A204.1 (cell line): ENCODE measurements at regions not wholly inside any gene's neighbourhood (a gene's known extent, or its start where the extent isn't known, plus 50 kb on each side); places are given as distances from the start of the nearest gene placed in this dataset.

ENCODE experiments used
- FAIRE-seq: peaks from 2 replicates; lab custom pipeline; 2012; peaks lifted over from hg19 to GRCh38; lab: Jason Lieb, UNC

GRCh38 chr12:42961395-42961794 is 371.8 kb upstream of the PRICKLE1 start:
- no peak for FAIRE-seq

DNA sequence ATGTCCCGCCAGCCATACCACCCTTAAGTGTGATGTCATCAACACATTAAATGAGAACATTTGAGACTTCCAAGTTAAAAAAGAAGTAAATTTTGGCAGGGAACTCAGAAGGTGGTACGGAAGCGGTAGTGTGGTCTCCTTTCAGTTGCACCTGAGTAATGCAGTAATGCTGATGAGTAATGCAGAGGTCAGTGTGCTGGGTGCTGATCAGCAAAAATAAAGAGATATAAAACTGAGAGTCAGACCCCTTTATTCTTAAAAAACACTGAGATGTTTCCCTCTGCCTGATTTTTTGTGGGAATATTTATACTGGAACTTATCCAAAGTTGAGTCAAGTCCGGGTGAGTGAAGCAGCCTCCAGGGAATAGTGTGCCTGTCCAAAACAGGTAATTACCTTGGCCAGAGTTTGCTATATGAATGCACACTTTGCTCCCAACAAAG is 370.6 kb upstream of the PRICKLE1 start:
- FAIRE-seq, result no peak

- no peak for FAIRE-seq
Measured at GRCh38 chr12:42958291-42958674, 368.7 kb upstream of the PRICKLE1 start.

DNA sequence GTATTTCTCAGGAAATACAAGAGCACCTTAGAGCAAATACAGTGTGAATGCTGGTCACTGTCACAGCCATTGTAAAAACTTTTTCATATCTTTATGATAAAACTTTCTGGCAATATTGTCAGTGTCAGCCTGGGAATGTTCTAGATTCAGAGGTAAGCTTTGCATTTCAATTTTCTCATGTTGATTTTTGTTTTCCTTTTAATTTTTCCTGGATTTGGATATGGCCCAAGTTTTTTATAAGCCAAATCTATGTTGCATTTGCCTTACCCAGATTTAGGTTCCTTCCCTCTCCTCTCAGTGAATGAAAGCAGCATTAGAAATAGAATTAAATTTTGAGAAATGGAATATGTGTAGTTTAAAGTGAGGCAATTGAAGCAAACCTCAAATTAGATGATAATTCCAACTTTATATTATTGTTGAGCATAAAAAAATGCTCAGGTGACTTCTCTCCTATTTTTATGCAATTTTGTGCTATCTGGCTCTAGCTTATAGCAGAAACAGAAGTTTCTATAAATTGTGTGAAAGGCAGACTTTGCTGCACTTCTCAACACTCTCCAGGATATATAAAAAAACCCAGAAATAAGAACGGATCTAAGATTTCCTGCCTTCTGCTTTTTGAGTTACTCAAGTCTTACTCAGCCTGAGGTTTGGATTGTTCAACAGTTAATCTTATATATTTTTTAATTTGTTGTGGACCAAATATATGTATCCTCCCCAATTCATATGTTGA is 368.2 kb upstream of the PRICKLE1 start:
- no peak for FAIRE-seq

GRCh38 chr12:42957136-42957535 is 367.6 kb upstream of the PRICKLE1 start:
- FAIRE-seq, result no peak

DNA sequence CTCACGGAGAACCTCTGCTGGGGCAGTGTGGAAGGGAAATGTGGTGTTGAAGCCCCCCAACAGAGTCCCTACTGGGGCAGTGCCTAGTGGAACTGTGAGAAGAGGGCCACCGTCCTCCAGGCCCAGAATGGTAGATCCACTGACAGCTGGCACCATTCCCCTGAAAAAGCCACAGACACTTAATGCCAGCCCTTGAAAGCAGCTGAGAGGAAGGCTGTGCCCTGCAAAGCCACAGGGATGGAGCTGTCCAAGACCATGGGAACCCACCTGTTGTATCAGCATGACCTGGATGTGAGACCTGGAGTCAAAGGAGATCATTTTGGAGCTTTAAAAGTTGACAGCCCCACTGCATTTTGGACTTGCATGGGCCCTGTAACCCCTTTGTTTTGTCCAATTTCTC is 363.5 kb upstream of the PRICKLE1 start:
- FAIRE-seq, result no peak

DNA sequence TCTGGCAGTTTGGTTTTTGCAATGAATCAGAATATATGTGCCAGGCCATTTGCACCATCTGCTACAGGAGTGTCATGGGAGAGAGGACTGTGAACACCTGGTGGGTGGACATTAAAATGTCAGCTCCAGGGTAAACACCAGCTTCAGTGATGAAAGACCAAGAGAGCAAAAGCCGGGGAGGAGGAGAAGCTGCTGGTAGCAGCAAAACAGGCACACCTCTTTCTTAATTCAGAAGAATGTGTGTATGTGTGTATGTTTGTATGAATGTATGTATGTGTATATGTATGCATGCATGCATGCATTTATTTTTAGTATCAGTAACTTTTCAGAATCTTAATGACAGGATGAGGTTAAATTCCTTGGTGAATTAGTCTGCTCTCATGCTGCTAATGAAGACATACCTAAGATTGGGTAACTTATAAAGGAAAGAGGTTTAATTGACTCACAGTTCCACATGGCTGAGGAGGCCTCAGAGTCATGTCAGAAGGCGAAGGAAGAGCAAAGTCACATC is 357.4 kb upstream of the PRICKLE1 start:
- no peak for FAIRE-seq

DNA sequence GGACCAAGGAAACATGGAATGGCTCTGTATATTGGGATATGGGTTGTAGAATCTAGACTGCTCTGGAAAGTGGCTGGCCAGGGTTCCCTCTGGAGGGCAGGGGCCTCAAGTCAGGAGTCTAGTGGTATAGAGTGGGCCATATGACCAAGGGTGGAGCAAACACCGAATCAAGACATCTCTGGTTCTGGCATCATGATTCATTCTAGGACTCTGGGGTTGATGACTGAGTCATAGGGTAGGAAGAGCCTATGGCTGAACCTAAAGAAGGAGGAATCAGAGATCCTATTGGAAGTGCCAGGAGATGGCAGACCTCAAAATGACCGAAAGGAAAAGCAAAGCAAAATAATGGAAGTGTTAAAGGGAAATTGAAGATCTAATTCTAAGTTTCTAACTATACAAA is 356.4 kb upstream of the PRICKLE1 start:
- no peak for FAIRE-seq

DNA sequence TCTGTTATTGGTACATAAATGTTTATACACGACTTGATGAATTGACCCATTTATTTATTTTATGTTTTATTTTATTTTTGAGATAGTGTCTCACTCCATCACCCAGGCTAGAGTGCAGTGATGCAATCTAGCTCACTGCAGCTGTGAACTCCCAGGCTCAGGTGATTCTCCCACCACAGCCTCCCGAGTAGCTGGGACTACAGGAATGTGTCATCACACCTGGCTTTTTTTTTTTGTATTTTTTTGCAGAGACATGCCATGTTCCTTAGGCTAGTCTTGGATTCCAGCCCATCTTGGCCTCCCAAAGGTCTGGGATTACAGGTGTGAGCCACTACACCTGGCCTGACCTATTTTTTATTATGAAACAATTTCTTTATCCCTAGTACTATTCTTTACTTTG is 355.0 kb upstream of the PRICKLE1 start:
- no peak for FAIRE-seq

- no peak for FAIRE-seq
Measured at GRCh38 chr12:42936991-42937390, 347.4 kb upstream of the PRICKLE1 start.

DNA sequence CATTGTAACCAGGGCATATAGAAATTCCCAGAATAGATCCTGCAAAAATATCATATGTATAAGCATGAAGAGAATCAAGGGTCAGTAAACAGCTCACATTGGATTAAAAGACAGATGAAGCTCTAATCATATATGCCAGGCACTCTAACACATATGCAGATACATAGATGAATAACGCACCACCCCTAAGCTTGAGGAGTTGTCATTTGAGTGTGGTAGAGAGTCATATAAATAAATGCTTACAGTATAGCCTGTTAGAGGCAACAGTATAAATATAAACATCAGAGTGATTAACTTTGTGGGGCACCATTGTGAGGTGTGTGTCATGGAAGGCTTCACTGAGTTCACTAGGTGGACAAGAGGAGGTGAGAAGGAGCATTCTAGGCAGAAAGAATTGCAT is 346.7 kb upstream of the PRICKLE1 start:
- no peak for FAIRE-seq

- FAIRE-seq, result no peak
Measured at GRCh38 chr12:42935756-42936155, 346.2 kb upstream of the PRICKLE1 start.

GRCh38 chr12:42935090-42935489 is 345.5 kb upstream of the PRICKLE1 start:
- no peak for FAIRE-seq

DNA sequence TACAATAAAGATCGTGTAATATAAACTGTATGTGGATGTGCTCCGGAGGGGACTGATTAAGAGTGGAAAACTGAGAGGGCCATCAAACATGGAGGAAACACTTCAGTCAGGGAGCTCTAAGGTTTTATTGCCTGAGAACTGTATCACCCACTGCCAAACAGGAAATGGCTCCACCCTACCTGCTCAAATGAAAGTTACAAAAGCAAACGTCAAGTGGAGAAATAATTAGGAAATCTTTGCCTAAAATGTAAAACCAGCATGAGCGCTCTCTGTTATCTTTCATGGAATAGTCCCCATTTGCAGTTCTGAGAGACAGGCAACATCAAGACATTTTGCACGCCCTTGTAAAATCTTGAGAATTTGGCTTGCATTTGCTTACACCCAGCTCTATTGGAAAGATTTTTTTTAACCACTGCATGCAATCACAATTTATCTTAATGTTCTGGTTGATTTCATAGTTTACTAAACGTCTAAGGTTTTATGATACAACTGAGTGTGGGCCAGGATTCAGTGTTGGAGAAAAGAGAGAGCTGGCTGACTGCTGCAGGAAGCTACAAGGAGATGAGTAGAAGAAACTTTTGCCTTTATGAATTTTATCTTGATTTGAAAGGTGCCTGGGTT is 344.0 kb upstream of the PRICKLE1 start:
- no peak for FAIRE-seq

DNA sequence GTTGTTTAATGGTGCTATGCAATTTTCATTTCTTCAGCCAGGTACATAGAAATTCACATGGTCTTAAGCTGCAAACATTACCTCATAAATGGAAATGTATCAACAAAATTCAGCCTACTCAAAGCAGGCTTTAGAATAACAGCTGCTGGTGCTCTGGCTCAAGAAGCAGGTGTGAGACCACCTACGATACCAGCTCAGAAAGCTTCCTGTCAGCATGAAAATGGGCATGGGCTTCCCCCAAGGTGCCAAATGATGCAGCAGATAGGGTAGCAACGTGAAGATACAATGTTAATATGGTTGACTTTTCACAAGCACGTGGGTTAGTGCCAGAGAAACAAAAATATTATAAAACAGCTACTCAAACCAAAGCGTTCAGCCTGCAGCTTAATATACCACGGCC is 343.4 kb upstream of the PRICKLE1 start:
- FAIRE-seq, result no peak

DNA sequence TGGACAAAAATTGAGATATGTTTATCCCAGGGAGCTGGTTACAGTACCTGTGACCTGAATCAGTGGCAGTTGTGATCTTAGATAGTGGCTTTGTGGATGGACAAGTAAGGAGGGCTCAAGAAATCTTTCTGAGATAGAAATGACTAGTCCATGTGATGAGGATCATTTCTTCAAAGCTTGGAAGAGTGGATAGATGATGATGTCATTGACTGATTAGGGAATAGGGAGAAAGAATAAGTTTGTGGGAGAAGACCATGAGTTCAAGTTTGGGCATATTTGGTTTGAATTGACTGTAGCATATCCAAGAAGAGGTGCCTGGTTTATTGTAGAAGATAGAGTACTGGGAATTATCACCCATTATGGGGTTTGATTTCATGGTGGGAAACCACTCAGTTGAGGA is 336.7 kb upstream of the PRICKLE1 start:
- no peak for FAIRE-seq

DNA sequence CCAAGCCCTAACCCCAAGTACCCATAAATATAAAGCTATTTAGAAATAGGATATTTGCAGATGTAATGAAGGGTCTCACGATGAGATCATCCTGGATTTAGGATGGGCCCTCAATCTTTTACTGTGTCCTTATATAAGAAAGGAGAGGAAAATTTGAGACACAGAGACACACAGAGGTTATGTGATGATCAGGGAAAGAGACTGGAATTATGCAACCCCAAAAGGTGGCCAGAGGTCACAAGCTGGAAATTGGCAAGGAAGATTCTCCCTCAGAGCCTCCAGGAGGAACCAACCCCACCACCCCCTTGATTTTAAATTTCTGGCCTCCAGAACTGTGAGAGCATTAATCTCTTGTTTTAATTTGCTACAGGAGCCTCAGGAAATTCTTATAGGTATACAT is 334.9 kb upstream of the PRICKLE1 start:
- FAIRE-seq, result no peak

GRCh38 chr12:42923583-42923982 is 334.0 kb upstream of the PRICKLE1 start:
- FAIRE-seq, result no peak

DNA sequence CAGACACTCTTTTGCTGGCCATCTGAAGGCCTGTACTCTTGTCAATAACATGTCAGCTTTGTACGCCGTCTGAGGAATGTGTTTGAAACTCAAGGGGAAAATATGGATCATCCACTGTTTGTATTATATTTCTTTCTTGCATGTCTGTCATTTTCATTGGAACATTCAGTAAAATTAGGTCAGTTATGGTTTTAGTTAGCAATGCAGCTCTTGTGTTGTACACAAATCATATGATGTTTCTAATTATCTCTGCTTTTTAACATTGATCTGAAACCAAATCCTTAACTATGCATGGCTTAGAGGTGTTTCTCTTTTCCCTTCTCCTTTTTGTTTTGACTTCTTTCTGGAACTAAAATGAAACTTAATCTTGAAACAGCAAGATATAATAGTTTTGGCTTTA is 333.6 kb upstream of the PRICKLE1 start:
- FAIRE-seq, result no peak

- FAIRE-seq, result no peak
Measured at GRCh38 chr12:42922505-42922850, 332.9 kb upstream of the PRICKLE1 start.

DNA sequence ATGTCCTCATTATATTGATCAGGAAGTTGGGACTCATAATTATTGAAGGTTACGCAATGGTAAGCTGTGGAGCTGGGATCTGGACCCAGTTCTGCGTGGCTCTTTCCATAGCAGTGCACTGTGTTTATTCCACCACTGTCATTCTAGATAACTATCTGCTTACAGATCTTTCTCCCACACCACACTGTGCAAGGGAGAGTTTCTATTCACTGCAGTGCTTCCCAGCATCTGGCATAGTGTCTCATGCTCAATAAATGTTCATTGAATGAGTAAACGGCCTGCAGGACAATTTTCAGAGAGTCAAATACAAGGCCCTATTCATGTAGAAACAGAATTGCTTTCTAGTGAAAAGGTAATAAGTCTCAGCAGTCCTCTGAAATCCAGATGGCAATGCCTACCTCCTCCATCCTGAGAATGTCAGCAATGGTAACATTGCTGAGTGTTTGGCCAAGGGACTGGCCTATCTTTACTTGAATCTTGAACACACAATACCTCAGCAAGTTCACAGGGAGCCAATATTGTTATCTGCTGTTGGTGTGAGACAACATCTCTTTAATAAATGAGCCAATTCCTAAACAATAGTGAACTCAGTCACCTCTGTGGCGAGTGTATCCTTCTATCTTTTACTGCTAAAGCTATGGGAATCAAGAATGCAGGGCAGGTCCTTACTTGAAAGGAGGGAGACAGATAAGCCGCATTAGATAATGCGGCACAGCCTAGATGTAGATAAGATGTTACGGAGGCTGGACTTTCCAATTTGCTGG is 332.4 kb upstream of the PRICKLE1 start:
- no peak for FAIRE-seq

DNA sequence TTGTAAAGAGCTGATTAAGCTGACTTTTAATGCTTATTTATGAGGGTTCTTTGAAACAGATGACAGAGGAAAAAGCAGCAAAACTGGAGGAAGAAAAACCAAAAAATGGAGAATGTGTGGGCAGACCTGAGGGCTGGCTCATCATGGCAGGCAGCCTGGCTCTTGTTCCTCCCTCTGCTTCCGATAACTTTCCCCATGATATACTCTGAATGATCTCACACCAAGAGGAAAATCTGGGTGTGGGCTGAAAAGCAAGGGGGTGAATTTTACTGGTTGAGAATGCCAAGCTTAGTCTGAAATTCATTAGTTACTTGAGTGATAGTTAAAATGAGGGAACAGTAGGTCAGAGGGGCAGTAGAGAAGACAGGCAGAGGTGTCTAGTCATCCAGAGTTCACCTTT is 330.1 kb upstream of the PRICKLE1 start:
- FAIRE-seq, result no peak

GRCh38 chr12:42918443-42918842 is 328.9 kb upstream of the PRICKLE1 start:
- no peak for FAIRE-seq
